HG02642 (cell line): ENCODE measurements at regions not wholly inside any gene's neighbourhood (a gene's known extent, or its start where the extent isn't known, plus 50 kb on each side); places are given as distances from the start of the nearest gene placed in this dataset.

Experiments
- ATAC-seq: cut with Tn5 transposase; IDR thresholded peaks from one replicate; pipeline ENCODE4 v1.9.1; 2021; ENCODE audit warnings: mild to moderate bottlenecking; ENCODE audit not compliant: unreplicated experiment, poor library complexity

- no peak for ATAC-seq
Observed at GRCh38 chr2:198219292-198219691, 414.9 kb downstream of the PLCL1 start.

- ATAC-seq = no peak
Observed at GRCh38 chr2:198214114-198214596, 409.8 kb downstream of the PLCL1 start.

GRCh38 chr2:198213253-198213652, 408.9 kb downstream of the PLCL1 start:
- no peak for ATAC-seq

GRCh38 chr2:198211706-198212105, 407.3 kb downstream of the PLCL1 start:
- no peak for ATAC-seq

GRCh38 chr2:198203336-198204069, 399.1 kb downstream of the PLCL1 start:
- ATAC-seq = no peak
